HCT116 (cell line): ENCODE measurements at regions not wholly inside any gene's neighbourhood (a gene's known extent, or its start where the extent isn't known, plus 50 kb on each side); places are given as distances from the start of the nearest gene placed in this dataset.

Experiments
- ATAC-seq: fragments of 200-7000 bp; cut with Tn5 transposase; 2 replicates; pipeline ENCODE4 v1.9.1; 2020; ENCODE audit warnings: mild to moderate bottlenecking, moderate library complexity
- BruUV-seq: library from RNA; stranded (reverse); fragments of 400-500 nt; replicated peaks from 2 replicates; lab custom pipeline; 2021; lab: Mats Ljungman, UMichigan
- CTCF ChIA-PET: fragments of 300-600 bp; sonication (Branson Sonifier 250); formaldehyde crosslinking; loops from one replicate; lab custom pipeline; 2021; ENCODE audit warnings: antibody characterized with exemption; lab: Charles Lee
- POLR2A ChIA-PET: fragments of 300-600, 350-600 bp; sonication (Branson Sonifier 250); formaldehyde crosslinking; loops from one replicate; lab custom pipeline; 2021; ENCODE audit warnings: antibody characterized with exemption; lab: Charles Lee
- RAD21 ChIA-PET, 2 experiments: fragments of 300-600 bp; sonication (Branson Sonifier 250); formaldehyde crosslinking; loops; one replicate each; lab custom pipeline; 2023; ENCODE audit warnings: low total read pairs in 2 of 2; ENCODE audit not compliant: uncharacterized antibody in 2 of 2, unreplicated experiment in 2 of 2, low non-redundant PET in 1 of 2; lab: Charles Lee
- DNase-seq: peaks from one replicate; pipeline ENCODE4 v3.0.0-alpha.2; 2010; ENCODE audit warnings: low read depth, low spot score
- H2AFZ ChIP-seq: fragments of 200-600 bp; shearing (Covaris generic), sonication (generic); 2 replicates; pipeline ENCODE4 v1.6.1; 2017; ENCODE audit warnings: low read depth, mixed run types, mixed read lengths, antibody characterized with exemption, low read length; ENCODE audit not compliant: poor library complexity, severe bottlenecking
- H3K27ac ChIP-seq: 2 replicates; pipeline ENCODE4 v1.5.1; 2012; ENCODE audit warnings: low read depth, low read length
- H3K27me3 ChIP-seq: fragments of 200-600 bp; sonication (generic); 2 replicates; pipeline ENCODE4 v1.6.1; 2016; ENCODE audit warnings: mixed run types, low read length, mixed read lengths; ENCODE audit not compliant: insufficient read depth
- H3K36me3 ChIP-seq, 2 experiments: fragments of 200-500 bp in 1 of 2; fragments of 200-600 bp in 1 of 2; sonication (Bioruptor generic) in 1 of 2; sonication (generic) in 1 of 2; 2 replicates each; pipeline versions ENCODE4 v1.5.1 to v1.6.1; 2014 to 2016; ENCODE audit warnings: low read length in 2 of 2, inconsistent platforms in 1 of 2, mixed read lengths in 1 of 2, mixed run types in 1 of 2; ENCODE audit not compliant: insufficient read depth in 2 of 2, control insufficient read depth in 1 of 2
- H3K4me1 ChIP-seq, 2 experiments: fragments of 200-600 bp in 1 of 2; sonication (generic) in 1 of 2; 2 replicates each; pipeline versions ENCODE4 v1.5.1 to v1.6.1; 2012 to 2017; ENCODE audit warnings: low read length in 2 of 2, inconsistent platforms in 1 of 2, mild to moderate bottlenecking in 1 of 2, mixed read lengths in 1 of 2, mixed run types in 1 of 2, moderate library complexity in 1 of 2; ENCODE audit not compliant: insufficient read depth in 2 of 2, control insufficient read depth in 1 of 2
- H3K4me2 ChIP-seq: fragments of 200-600 bp; sonication (generic); 2 replicates; pipeline ENCODE4 v1.6.1; 2017; ENCODE audit warnings: mixed run types, low read length, mixed read lengths
- H3K4me3 ChIP-seq, 2 experiments: fragments of 200-600 bp in 1 of 2; sonication (generic) in 1 of 2; replicated peaks in 1 of 2; 2 replicates each; pipeline ENCODE4 v1.5.1; 2011 to 2016; ENCODE audit warnings: low read length in 2 of 2, control low read depth in 1 of 2, low read depth in 1 of 2, mild to moderate bottlenecking in 1 of 2, mixed read lengths in 1 of 2, mixed run types in 1 of 2
- H3K79me2 ChIP-seq: fragments of 200-600 bp; sonication (generic); 2 replicates; pipeline ENCODE4 v1.6.1; 2017; ENCODE audit warnings: mild to moderate bottlenecking, mixed run types, low read length, moderate library complexity, mixed read lengths; ENCODE audit not compliant: insufficient read depth
- H3K9ac ChIP-seq: fragments of 200-600 bp; sonication (generic); 2 replicates; pipeline ENCODE4 v1.6.1; 2016; ENCODE audit warnings: low read length, mixed read lengths
- H3K9me2 ChIP-seq: fragments of 200-600 bp; sonication (generic), shearing (Covaris generic); 2 replicates; pipeline ENCODE4 v1.6.1; 2017; ENCODE audit warnings: mixed run types, mild to moderate bottlenecking, moderate library complexity; ENCODE audit not compliant: insufficient read depth
- H3K9me3 ChIP-seq, 2 experiments: fragments of 200-500 bp in 1 of 2; fragments of 200-600 bp in 1 of 2; sonication (Bioruptor generic) in 1 of 2; sonication (generic) in 1 of 2; 2 replicates each; pipeline ENCODE4 v1.6.1; 2014 to 2017; ENCODE audit warnings: low read length in 2 of 2, mixed read lengths in 2 of 2, inconsistent platforms in 1 of 2, low read depth in 1 of 2, mild to moderate bottlenecking in 1 of 2, mixed run types in 1 of 2, moderate library complexity in 1 of 2; ENCODE audit not compliant: control insufficient read depth in 1 of 2, insufficient read depth in 1 of 2
- H4K20me1 ChIP-seq: fragments of 200-600 bp; sonication (generic), shearing (Covaris generic); 2 replicates; pipeline ENCODE4 v1.6.1; 2017; ENCODE audit warnings: mixed run types, mild to moderate bottlenecking, moderate library complexity; ENCODE audit not compliant: insufficient read depth
- CBX3 ChIP-seq: IDR thresholded peaks from 2 replicates; pipeline ENCODE4 v1.6.1; 2012; ENCODE audit warnings: low read depth
- CTCF ChIP-seq, 3 experiments: fragments of 200-600 bp in 1 of 3; sonication (generic) in 1 of 3; IDR thresholded peaks in 2 of 3; conservative IDR thresholded peaks in 1 of 3; 2 replicates each; pipeline ENCODE4 v1.5.1; 2012 to 2017; ENCODE audit warnings: low read depth in 2 of 3, low read length in 2 of 3, antibody characterized with exemption in 1 of 3, borderline replicate concordance in 1 of 3, control low read depth in 1 of 3, mild to moderate bottlenecking in 1 of 3, mixed read lengths in 1 of 3, mixed run types in 1 of 3, moderate library complexity in 1 of 3; ENCODE audit not compliant: insufficient read depth in 1 of 3
- EZH2phosphoT487 ChIP-seq: fragments of 200-600 bp; IDR thresholded peaks from 2 replicates; pipeline ENCODE4 v1.6.1; 2018; ENCODE audit warnings: antibody characterized with exemption, borderline replicate concordance
- MAX ChIP-seq: IDR thresholded peaks from 2 replicates; pipeline ENCODE4 v1.6.1; 2012
- POLR2A ChIP-seq: IDR thresholded peaks from 2 replicates; pipeline ENCODE4 v1.7.0; 2011; ENCODE audit warnings: borderline replicate concordance; ENCODE audit not compliant: insufficient read depth, insufficient read length; ENCODE audit errors: extremely low read depth
- SP1 ChIP-seq: IDR thresholded peaks from 2 replicates; pipeline ENCODE4 v1.6.1; 2012; ENCODE audit warnings: low read depth
- SRF ChIP-seq: IDR thresholded peaks from 2 replicates; pipeline ENCODE4 v1.6.1; 2012; ENCODE audit warnings: low read depth
- ZNF274 ChIP-seq: fragments of 200-500 bp; sonication (Bioruptor generic); IDR thresholded peaks from 2 replicates; pipeline ENCODE4 v1.6.1; 2014; ENCODE audit warnings: mild to moderate bottlenecking, low read depth, low read length, inconsistent platforms
- intact Hi-C: fragments of 100-400 bp; cut with micrococcal nuclease; formaldehyde crosslinking; loops from 2 replicates; pipeline ENCODE4 v1.10.0; 2022
- TF ChIP-seq, protein P1 (sequence below): IDR thresholded peaks from 2 replicates; pipeline ENCODE4 v1.6.1; 2012; ENCODE audit warnings: low read depth

GRCh38 chr5:135126688-135127438 lies 92.8 kb upstream of the PITX1 start:
- peaks cover 0 to 28% of the 10 kb centered on the region in 2 experiments; a peak in 2 of 4 replicates for H3K4me1 ChIP-seq
- BruUV-seq: no TSS peak
- H3K9me2 ChIP-seq: no peaks in the 10 kb centered on the region
- intact Hi-C loops: no loop called here
- peak overlapping the region; percentile 15 for H3K4me2 ChIP-seq
- H3K9me3 ChIP-seq: no peaks in the 10 kb centered on the region
- no peak overlapping the region for H3K4me3 ChIP-seq
- CTCF ChIA-PET: no interaction called here
- H4K20me1 ChIP-seq: no peaks in the 10 kb centered on the region
- ATAC-seq: no peak
- H2AFZ ChIP-seq: no peak overlapping the region
- POLR2A ChIA-PET: no interaction called here
- no peaks in the 10 kb centered on the region for H3K27me3 ChIP-seq
- H3K36me3 ChIP-seq: no peaks in the 10 kb centered on the region
- no peak for DNase-seq
- H3K9ac ChIP-seq: no peak overlapping the region
- RAD21 ChIA-PET: no interaction called here
- TF ChIP-seq SP1 (no peak), ZNF274 (no peak), CTCF (IDR thresholded peaks at IDR 0.05 in 2 of 3, conservative IDR thresholded peaks at IDR 0.05 in 1 of 3; ENCODE audit: borderline replicate concordance in 1 of 3, insufficient read depth in 1 of 3, low read depth in 2 of 3, low read length in 2 of 3) (no peak), CBX3 (no peak), EZH2phosphoT487 (no peak), SRF (no peak), POLR2A (no peak), MAX (no peak)
- TF ChIP-seq, protein P1, sequence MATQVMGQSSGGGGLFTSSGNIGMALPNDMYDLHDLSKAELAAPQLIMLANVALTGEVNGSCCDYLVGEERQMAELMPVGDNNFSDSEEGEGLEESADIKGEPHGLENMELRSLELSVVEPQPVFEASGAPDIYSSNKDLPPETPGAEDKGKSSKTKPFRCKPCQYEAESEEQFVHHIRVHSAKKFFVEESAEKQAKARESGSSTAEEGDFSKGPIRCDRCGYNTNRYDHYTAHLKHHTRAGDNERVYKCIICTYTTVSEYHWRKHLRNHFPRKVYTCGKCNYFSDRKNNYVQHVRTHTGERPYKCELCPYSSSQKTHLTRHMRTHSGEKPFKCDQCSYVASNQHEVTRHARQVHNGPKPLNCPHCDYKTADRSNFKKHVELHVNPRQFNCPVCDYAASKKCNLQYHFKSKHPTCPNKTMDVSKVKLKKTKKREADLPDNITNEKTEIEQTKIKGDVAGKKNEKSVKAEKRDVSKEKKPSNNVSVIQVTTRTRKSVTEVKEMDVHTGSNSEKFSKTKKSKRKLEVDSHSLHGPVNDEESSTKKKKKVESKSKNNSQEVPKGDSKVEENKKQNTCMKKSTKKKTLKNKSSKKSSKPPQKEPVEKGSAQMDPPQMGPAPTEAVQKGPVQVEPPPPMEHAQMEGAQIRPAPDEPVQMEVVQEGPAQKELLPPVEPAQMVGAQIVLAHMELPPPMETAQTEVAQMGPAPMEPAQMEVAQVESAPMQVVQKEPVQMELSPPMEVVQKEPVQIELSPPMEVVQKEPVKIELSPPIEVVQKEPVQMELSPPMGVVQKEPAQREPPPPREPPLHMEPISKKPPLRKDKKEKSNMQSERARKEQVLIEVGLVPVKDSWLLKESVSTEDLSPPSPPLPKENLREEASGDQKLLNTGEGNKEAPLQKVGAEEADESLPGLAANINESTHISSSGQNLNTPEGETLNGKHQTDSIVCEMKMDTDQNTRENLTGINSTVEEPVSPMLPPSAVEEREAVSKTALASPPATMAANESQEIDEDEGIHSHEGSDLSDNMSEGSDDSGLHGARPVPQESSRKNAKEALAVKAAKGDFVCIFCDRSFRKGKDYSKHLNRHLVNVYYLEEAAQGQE: no peak
- TF ChIP-seq, all 23 proteins: peak for 0
- Histone ChIP-seq H3K79me2 (no peaks in the 10 kb centered on the region), H3K27ac (no peak overlapping the region; the same call in 1 of the 2 replicates)
